ENCODE measurements at regions not wholly inside any gene's neighbourhood (a gene's known extent, or its start where the extent isn't known, plus 50 kb on each side); places are given as distances from the start of the nearest gene placed in this dataset.

- no peak overlapping the region for H3K4me3 ChIP-seq (ENCODE audit: low read length)
- no peak for DNase-seq (ENCODE audit: low read depth, low spot score)
These were observed 1315.4 kb downstream of the PCDH9 start for GRCh38 chr13:65914716-65915115.

GRCh38 chr13:65913173-65913572 is 1317.0 kb downstream of the PCDH9 start:
- DNase-seq (ENCODE audit: low read depth, low spot score) = no peak
- H3K4me3 ChIP-seq (ENCODE audit: low read length) = no peak overlapping the region

DNA sequence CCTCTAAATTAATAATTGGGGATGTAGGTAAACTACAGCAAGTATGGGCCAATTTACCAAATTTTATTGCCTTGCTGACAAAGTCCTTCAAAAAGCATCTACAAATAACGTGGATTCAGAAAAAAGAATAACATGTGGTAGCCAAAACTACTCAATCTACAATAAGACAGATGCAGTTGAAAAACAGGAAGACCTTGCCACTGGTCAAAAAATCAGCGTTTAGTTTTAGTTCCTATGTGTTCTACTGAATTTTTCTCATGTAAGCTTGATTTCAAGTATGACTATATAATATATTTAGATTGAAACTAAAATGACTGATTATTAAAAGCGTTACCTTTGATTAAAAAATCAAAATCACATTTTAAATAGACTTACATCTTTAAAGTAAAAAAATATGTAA is 1317.6 kb downstream of the PCDH9 start:
- no peak overlapping the region for H3K4me3 ChIP-seq (ENCODE audit: low read length)
- no peak for DNase-seq (ENCODE audit: low read depth, low spot score)

GRCh38 chr13:65911546-65912193 is 1318.5 kb downstream of the PCDH9 start:
- no peak for DNase-seq (ENCODE audit: low read depth, low spot score)
- no peak overlapping the region for H3K4me3 ChIP-seq (ENCODE audit: low read length)

GRCh38 chr13:65909501-65909900 is 1320.6 kb downstream of the PCDH9 start:
- no peak overlapping the region for H3K4me3 ChIP-seq (ENCODE audit: low read length)
- no peak for DNase-seq (ENCODE audit: low read depth, low spot score)

DNA sequence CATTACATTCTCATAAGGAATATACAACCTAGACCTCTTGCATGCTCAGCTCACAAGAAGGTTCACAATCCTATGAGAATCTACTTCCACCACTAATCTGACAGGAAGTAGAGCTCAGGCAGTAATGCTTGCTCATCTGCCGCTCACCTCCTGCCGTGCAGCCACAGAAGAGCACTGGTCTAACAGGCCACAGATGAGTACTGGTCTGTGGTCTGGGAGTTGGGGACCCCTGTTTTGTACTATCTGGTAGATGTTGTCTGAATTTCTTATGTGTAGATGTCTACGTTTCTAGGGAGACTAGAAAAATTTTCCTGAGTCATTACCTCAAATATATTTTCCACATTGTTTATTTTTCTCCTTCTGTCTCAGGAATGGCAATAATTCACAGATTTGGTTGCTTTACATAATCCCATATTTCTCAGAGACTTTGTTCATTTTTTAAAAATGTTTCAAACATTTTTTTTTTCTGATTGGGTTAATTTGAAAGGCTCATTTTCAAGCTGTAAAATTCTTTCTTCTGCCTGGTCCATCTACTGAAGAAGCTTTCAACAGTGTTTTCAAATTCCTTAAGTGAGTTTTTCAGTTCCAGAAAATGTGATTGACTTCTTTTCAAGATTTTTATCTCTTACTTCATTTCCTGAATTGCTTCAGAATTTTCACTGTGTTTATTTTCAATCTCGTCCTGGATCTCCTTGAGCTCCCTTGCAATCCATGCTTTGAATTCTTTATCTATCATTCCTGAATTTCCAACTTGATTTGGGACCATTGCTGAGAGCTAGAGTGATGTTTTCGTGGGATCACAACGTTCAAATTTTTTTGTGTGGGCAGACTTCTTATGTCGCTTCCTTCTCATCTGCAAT is 1322.2 kb downstream of the PCDH9 start:
- no peak overlapping the region for H3K4me3 ChIP-seq (ENCODE audit: low read length)
- no peak for DNase-seq (ENCODE audit: low read depth, low spot score)

- DNase-seq (ENCODE audit: low read depth, low spot score) = no peak
- H3K4me3 ChIP-seq (ENCODE audit: low read length) = no peak overlapping the region
These were observed 1328.4 kb downstream of the PCDH9 start for GRCh38 chr13:65901723-65902122.

- DNase-seq (ENCODE audit: low read depth, low spot score) = no peak
- no peak overlapping the region for H3K4me3 ChIP-seq (ENCODE audit: low read length)
These were observed 1336.1 kb downstream of the PCDH9 start for GRCh38 chr13:65894049-65894448.

DNA sequence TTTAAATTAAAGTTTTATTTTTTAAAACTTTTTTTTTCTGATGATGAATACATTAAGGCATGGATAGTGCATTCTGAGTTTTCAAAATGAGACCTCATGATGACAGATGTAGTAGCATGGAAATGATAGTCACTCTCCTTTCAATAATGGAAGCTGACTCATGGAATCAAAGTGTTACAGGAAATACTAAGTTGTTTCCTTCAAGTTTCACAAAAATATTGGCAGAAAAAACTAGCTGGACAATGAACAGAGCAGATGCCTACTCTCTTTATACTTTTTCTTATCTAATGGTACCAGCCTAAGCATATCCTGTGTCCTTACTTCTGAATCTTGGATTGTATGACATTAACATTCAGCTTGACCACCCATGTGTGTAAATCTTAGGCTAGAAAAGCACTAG is 1337.3 kb downstream of the PCDH9 start:
- no peak for DNase-seq (ENCODE audit: low read depth, low spot score)
- no peak overlapping the region for H3K4me3 ChIP-seq (ENCODE audit: low read length)

GRCh38 chr13:65889368-65889767 is 1340.8 kb downstream of the PCDH9 start:
- H3K4me3 ChIP-seq (ENCODE audit: low read length) = no peak overlapping the region
- DNase-seq (ENCODE audit: low read depth, low spot score) = no peak

GRCh38 chr13:65882810-65883209 is 1347.3 kb downstream of the PCDH9 start:
- DNase-seq (ENCODE audit: low read depth, low spot score) = no peak
- H3K4me3 ChIP-seq (ENCODE audit: low read length) = no peak overlapping the region

GRCh38 chr13:65881561-65882155 is 1348.5 kb downstream of the PCDH9 start:
- DNase-seq (ENCODE audit: low read depth, low spot score) = no peak
- no peak overlapping the region for H3K4me3 ChIP-seq (ENCODE audit: low read length)

DNA sequence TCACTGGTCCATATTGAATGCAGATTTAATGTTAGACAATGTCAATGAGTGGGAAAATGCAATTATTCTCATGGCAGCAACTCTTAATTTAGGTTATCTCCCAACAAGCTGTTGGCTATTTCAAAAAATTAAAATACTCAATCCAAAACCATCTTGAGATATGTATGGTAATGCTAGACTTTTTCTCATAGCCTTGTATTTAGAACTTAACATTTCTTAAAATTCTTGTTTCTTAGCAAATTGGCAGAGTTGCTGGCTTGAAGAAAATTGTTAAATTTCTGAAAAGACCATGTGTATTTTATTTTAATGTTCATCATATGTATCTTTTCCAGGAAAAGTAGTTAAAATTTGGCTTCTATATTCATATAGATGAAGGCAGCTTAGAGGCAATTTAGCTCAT is 1355.1 kb downstream of the PCDH9 start:
- H3K4me3 ChIP-seq (ENCODE audit: low read length) = no peak overlapping the region
- no peak for DNase-seq (ENCODE audit: low read depth, low spot score)

GRCh38 chr13:65872448-65872847 is 1357.7 kb downstream of the PCDH9 start:
- no peak for DNase-seq (ENCODE audit: low read depth, low spot score)
- no peak overlapping the region for H3K4me3 ChIP-seq (ENCODE audit: low read length)

- H3K4me3 ChIP-seq (ENCODE audit: low read length) = no peak overlapping the region
- no peak for DNase-seq (ENCODE audit: low read depth, low spot score)
These were observed 1361.3 kb downstream of the PCDH9 start for GRCh38 chr13:65868884-65869283.

DNA sequence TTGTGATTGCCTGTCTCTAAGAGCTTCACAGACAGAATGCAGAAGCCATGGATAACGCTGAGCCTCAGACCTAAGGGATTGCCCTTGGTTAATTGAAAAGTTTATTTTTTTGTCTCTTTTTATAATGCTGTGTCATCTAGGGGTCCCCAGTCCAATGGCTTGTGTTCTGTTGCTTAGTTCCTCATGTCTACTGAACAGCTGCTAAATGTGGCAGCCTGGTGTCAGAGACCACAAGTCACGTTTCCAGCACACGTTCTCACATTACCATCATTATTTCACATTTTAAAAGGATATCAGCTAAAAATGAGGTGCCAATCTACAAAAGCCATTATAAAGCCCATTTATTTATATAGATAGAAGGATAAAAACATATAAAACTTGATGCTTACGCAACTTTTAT is 1362.0 kb downstream of the PCDH9 start:
- no peak overlapping the region for H3K4me3 ChIP-seq (ENCODE audit: low read length)
- no peak for DNase-seq (ENCODE audit: low read depth, low spot score)

DNA sequence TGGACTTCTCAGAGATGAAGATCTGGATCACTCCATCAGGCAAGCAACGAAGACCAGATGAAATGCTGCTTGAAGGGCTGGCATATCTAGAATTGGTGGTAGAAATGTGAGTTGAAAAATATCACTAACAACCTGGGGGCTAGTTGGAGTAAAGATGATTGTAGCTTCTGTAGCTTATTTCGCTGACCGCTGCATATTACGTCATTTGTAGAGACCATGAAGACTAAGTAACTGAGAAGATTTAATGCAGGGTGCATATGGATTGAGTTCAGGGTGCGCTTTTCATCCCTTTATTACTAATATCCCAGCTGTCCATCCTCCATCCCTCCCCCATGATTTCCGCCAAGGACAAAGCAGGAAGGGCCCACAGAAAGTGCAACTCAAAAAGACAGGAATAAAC is 1364.0 kb downstream of the PCDH9 start:
- no peak for DNase-seq (ENCODE audit: low read depth, low spot score)

GRCh38 chr13:65865206-65865605 is 1364.9 kb downstream of the PCDH9 start:
- no peak overlapping the region for H3K4me3 ChIP-seq (ENCODE audit: low read length)
- DNase-seq (ENCODE audit: low read depth, low spot score) = no peak

More for the DNA sequence above, 1364.0 kb downstream of the PCDH9 start:
- H3K4me3 ChIP-seq (ENCODE audit: low read length) = no peak overlapping the region

DNA sequence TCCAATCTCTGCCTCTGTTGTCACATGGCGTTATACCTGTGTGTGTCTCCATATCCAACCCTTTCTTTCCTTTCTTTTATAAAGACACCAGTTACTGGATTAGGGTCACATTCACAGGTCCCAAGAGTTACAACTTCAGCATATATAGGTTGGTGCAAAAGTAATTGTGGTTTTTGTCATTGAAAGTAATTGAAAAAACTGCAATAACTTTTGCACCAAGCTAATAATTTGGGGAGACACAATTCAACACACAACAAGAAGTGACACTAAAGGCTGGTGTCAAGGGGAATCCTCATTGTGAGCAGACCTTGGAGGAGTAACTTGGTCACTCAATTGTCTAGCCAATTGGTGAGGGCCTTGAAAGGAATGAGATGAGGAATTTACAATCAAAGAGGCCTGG is 1366.1 kb downstream of the PCDH9 start:
- no peak for DNase-seq (ENCODE audit: low read depth, low spot score)
- no peak overlapping the region for H3K4me3 ChIP-seq (ENCODE audit: low read length)

GRCh38 chr13:65860306-65860705 is 1369.8 kb downstream of the PCDH9 start:
- no peak overlapping the region for H3K4me3 ChIP-seq (ENCODE audit: low read length)
- no peak for DNase-seq (ENCODE audit: low read depth, low spot score)

Measured in Jurkat, Clone E6-1 (cell line).